HEK293T (cell line): ENCODE measurements at regions not wholly inside any gene's neighbourhood (a gene's known extent, or its start where the extent isn't known, plus 50 kb on each side); places are given as distances from the start of the nearest gene placed in this dataset.
"Not testable (repeated sequence)": the region's sequence is repeated elsewhere in the genome, so short reads cannot be mapped to it uniquely, and the experiment has no call there.

Experiments used
- CTCF ChIA-PET: fragments of 350-600 bp; formaldehyde crosslinking; extraction: SDS; loops from one replicate; lab custom pipeline; 2021; ENCODE audit warnings: antibody characterized with exemption, inconsistent platforms; lab: Yijun Ruan, JAX
- POLR2A ChIA-PET: fragments of 350-600 bp; formaldehyde crosslinking; extraction: SDS; loops from one replicate; lab custom pipeline; 2020; ENCODE audit warnings: antibody characterized with exemption, inconsistent platforms; lab: Yijun Ruan, JAX
- DNase-seq: peaks from one replicate; pipeline ENCODE4 v3.0.0; 2012; ENCODE audit warnings: mixed read lengths; ENCODE audit errors: extremely low spot score
- ARNT ChIP-seq: fragments of 450-650 bp; IDR thresholded peaks from 2 replicates; pipeline ENCODE4 v1.6.1; 2017; ENCODE audit warnings: mild to moderate bottlenecking
- BHLHE40 ChIP-seq: fragments of 450-650 bp; IDR thresholded peaks from 2 replicates; pipeline ENCODE4 v1.6.1; 2016; ENCODE audit warnings: mild to moderate bottlenecking, moderate library complexity, borderline replicate concordance
- CTBP1 ChIP-seq: fragments of 450-650 bp; IDR thresholded peaks from 2 replicates; pipeline ENCODE4 v1.6.1; 2016; ENCODE audit warnings: borderline replicate concordance
- ELF4 ChIP-seq: fragments of 450-650 bp; IDR thresholded peaks from 2 replicates; pipeline ENCODE4 v1.6.1; 2017; ENCODE audit warnings: antibody characterized with exemption
- FOXA1 ChIP-seq: fragments of 450-650 bp; IDR thresholded peaks from 2 replicates; pipeline ENCODE4 v1.6.1; 2016; ENCODE audit warnings: mild to moderate bottlenecking
- FOXK2 ChIP-seq: fragments of 450-650 bp; IDR thresholded peaks from 2 replicates; pipeline ENCODE4 v1.6.1; 2016; ENCODE audit warnings: mild to moderate bottlenecking
- FOXM1 ChIP-seq: fragments of 450-650 bp; IDR thresholded peaks from 2 replicates; pipeline ENCODE4 v1.6.1; 2017; ENCODE audit warnings: mild to moderate bottlenecking, borderline replicate concordance
- HDGF ChIP-seq: fragments of 450-650 bp; IDR thresholded peaks from 2 replicates; pipeline ENCODE4 v1.6.1; 2017; ENCODE audit warnings: antibody characterized with exemption, borderline replicate concordance
- L3MBTL2 ChIP-seq: fragments of 450-650 bp; conservative IDR thresholded peaks from 2 replicates; pipeline ENCODE4 v1.6.1; 2016; ENCODE audit warnings: mild to moderate bottlenecking
- LEF1 ChIP-seq: fragments of 450-650 bp; IDR thresholded peaks from 2 replicates; pipeline ENCODE4 v1.6.1; 2017; ENCODE audit warnings: mild to moderate bottlenecking, borderline replicate concordance
- NFRKB ChIP-seq: fragments of 450-650 bp; IDR thresholded peaks from 2 replicates; pipeline ENCODE4 v1.6.1; 2016; ENCODE audit warnings: mild to moderate bottlenecking, moderate library complexity
- PKNOX1 ChIP-seq: fragments of 450-650 bp; IDR thresholded peaks from 2 replicates; pipeline ENCODE4 v1.6.1; 2016
- SP1 ChIP-seq: fragments of 450-650 bp; IDR thresholded peaks from 2 replicates; pipeline ENCODE4 v1.6.1; 2017
- SUZ12 ChIP-seq: fragments of 450-650 bp; IDR thresholded peaks from 2 replicates; pipeline ENCODE4 v1.6.1; 2016; ENCODE audit warnings: mild to moderate bottlenecking
- TARDBP ChIP-seq: fragments of 450-650 bp; IDR thresholded peaks from 2 replicates; pipeline ENCODE4 v1.6.1; 2016
- ZNF384 ChIP-seq: fragments of 450-650 bp; IDR thresholded peaks from 2 replicates; pipeline ENCODE4 v1.6.1; 2016

DNA sequence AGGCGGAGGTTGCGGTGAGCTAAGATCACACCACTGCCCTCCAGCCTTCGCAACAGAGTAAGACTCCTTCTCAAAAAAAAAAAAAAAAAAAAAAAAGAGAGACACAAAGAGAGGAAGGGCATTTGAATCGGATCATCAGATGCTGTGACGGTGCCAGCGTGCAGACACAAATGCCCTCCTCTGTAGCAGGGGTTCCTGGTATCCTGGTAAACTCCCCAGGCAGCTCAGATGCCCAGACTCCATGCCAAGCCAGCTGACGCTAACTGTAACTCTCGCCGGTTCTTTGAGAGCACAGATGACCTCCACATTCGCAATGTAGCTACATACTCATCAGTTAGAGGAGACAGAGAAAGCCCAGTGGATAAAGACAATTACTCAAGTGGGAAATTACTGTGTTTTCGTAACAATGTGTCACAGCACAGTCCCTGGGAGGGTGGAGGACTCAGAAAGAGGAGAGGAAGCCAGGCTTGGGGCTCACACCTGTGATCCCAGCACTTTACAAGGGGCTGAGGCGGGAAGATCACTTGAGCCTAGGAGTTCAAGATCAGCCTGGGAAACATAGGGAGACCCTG, 153.1 kb downstream of the BRD1 start:
- no peak for TF ChIP-seq LEF1
- no peak for TF ChIP-seq ELF4
- no peak for TF ChIP-seq SP1
- no peak for DNase-seq
- POLR2A ChIA-PET: no interaction called here
- CTCF ChIA-PET: interaction anchor here (0.6 kb wide), 1 partner anchor 75 kb away, joined by 6 read pairs; no protein-coding TSS in a partner anchor

- no peak for TF ChIP-seq PKNOX1
- ChIA-PET POLR2A (no interaction called here), CTCF (no interaction called here)
- DNase-seq: no peak
These were observed 154.6 kb downstream of the BRD1 start for GRCh38 chr22:49673048-49673447.

- CTCF ChIA-PET: no interaction called here
- TF ChIP-seq FOXK2: no peak
- TF ChIP-seq CTBP1: no peak
- no peak for TF ChIP-seq NFRKB
- no peak for TF ChIP-seq L3MBTL2
- TF ChIP-seq HDGF: no peak
- TF ChIP-seq ELF4: no peak
- no peak for DNase-seq
- POLR2A ChIA-PET: no interaction called here
These were observed 155.6 kb downstream of the BRD1 start for GRCh38 chr22:49672014-49672516.

DNA sequence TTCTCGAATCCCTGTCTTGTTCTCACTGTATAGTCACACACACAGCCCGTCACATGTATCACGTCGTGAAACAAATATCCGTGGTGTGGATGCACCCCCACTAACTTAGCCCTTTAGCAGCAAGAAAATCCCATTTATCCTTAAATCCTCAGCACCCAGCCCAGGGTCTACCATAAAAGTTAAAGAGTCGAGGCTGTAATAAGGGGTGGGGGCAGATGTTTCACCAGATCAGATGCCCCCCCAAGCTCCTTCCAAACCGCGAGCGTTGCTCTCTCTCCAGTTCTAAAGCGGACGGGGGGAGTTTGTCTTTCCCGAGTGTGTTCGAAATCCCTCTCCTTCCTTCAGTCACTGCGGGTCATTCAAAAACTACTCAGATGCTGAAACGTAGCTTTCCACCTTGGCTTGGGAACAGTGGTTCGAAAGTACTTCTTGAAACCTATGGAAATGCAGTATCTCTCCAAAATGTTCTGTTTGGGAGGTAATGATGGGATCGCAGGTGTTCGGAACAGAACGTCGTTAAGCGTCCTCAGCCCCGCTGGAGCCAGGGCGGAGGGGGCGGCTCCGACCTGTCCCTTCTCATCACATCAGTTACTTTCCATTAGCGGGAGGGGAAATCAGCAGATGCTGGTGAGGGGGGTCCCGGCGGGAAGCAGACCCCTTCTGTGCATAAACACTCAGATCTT, 156.2 kb downstream of the BRD1 start:
- POLR2A ChIA-PET: no interaction called here
- TF ChIP-seq PKNOX1 (no peak), CTBP1 (no peak), FOXK2 (no peak), BHLHE40 (no peak), L3MBTL2 (no peak), SP1 (no peak), ELF4 (no peak), FOXA1 (no peak), NFRKB (no peak), LEF1 (no peak), FOXM1 (no peak), HDGF (no peak), SUZ12 (no peak)
- CTCF ChIA-PET: no interaction called here
- no peak for DNase-seq

GRCh38 chr22:49670456-49671330, 157.0 kb downstream of the BRD1 start:
- ChIA-PET CTCF (no interaction called here), POLR2A (no interaction called here)
- TF ChIP-seq FOXA1 (no peak), BHLHE40 (no peak), HDGF (no peak), SP1 (no peak), LEF1 (no peak), FOXK2 (no peak), FOXM1 (no peak), ARNT (no peak), NFRKB (no peak), L3MBTL2 (no peak), TARDBP (no peak), PKNOX1 (no peak), ELF4 (no peak), CTBP1 (no peak), ZNF384 (no peak), SUZ12 (no peak)
- no peak for DNase-seq

DNA sequence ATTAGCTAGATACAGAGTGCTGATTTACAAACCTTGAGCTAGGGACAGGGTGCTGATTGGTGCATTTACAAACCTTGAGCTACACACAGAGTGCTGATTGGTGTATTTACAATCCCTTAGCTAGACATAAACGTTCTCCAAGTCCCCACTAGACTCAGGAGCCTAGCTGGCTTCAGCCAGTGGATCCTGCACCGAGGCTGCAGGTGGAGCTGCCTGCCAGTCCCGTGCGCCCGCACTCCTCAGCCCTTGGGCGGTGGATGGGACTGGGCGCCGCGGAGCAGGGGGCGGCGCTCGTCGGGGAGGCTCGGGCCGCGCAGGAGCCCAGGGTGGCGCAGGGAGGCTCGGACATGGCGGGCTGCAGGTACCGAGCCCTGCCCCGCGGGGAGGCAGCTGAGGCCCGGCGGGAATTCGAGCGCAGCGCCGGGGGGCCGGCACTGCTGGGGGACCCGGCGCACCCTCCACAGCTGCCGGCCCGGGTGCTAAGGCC, 157.7 kb downstream of the BRD1 start:
- CTCF ChIA-PET, DNase-seq, POLR2A ChIA-PET: not testable (repeated sequence)

GRCh38 chr22:49669427-49669968, 158.2 kb downstream of the BRD1 start:
- DNase-seq, POLR2A ChIA-PET, CTCF ChIA-PET: not testable (repeated sequence)
